ENCODE measurements at regions not wholly inside any gene's neighbourhood (a gene's known extent, or its start where the extent isn't known, plus 50 kb on each side); places are given as distances from the start of the nearest gene placed in this dataset.

DNA sequence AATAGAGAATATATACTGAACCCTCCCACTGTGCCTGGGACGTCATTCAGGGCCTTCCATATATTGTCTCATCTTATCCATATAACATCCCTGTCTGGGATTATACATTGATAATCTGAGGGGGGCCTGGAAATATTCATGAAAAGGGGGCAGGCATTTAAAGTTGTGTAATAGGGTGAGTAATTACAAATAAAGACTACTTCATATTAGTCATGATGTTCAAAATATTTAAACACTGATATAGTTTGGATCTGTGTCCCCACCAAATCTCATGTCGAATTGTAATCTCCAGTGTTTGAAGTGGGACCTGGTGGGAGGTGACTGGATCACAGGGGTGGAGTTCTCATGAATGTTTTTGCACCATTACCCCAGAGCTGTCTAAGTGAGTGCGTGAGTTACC, 97.8 kb downstream of the AQP9 start:
- no peak for DNase-seq (ENCODE audit: low read depth in 4 of 4, low spot score in 1 of 4)

DNA sequence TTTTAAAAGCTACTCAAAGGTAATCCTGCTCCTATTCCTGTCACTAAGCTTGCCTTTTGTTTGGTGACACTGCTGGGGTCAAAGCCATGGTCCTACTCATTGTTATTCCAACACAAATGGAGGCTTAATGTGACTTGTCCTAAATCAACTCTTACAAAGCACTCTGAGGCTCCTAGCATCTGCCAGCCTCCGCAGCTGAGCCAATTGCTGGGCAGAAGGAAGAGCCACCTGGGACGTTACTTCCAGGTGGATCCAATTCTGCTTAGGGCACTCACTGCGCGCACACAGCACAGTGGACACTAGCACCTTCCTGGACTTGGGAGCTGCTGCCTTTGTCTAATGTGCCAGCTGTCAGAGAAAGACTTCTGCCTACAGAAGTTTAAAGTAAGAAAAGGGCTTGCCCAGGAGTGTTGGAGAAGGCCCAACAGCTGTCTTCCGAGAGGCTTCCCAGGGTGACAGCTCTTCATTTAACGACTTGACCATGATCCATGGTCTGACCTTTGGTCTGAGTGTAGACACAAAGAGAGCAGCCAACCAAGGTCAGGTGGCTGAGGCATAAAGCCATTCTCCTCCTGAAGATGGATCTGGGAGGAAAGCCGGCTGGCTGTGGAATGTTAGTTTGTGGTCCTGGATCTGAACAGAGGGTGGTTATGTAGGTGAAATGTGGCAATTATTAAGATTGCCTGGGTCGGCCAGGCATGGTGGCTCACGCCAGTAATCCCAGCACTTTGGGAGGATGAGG, 102.2 kb downstream of the AQP9 start:
- no peak for DNase-seq (ENCODE audit: low read depth in 4 of 4, low spot score in 1 of 4)

DNA sequence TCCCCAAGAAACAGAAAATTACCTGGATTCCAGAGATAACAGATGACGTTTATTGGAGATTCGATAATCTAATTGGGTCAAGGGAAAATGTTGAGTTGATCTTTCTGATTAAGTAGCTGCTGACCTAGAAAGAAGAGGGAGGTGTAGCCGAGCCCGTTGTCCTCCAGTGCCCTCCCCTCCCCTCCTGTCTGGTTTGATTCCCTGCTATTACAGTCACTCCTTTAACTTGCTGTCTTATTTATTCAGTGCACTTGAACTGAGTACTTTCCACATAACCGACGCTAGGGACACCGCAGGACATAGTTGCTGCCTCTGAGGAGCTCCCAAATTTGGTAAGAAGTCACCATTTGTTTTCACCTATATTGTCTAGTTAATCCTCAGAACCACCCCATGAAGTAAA, 103.7 kb downstream of the AQP9 start:
- no peak for DNase-seq (ENCODE audit: low read depth in 4 of 4, low spot score in 1 of 4)

DNA sequence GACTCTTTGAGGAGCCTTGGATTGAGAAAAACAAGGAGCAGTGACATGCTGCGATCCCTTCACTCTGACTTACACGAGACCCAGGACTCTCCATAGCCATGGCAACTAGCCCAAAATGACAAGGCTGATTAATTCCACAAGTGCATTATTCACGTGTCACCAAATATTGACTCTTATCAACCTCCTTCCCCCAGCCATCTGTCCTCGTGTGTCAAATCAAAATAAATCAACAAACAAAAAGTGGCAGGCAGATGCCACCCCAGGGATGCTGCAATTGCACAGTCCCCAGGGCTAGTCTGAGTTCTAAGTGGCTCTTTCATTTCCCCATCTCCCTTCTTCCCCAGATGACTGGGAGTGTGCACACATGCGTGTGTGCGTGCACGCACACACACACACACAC, 104.9 kb downstream of the AQP9 start:
- no peak for DNase-seq (ENCODE audit: low read depth in 4 of 4, low spot score in 1 of 4)

DNA sequence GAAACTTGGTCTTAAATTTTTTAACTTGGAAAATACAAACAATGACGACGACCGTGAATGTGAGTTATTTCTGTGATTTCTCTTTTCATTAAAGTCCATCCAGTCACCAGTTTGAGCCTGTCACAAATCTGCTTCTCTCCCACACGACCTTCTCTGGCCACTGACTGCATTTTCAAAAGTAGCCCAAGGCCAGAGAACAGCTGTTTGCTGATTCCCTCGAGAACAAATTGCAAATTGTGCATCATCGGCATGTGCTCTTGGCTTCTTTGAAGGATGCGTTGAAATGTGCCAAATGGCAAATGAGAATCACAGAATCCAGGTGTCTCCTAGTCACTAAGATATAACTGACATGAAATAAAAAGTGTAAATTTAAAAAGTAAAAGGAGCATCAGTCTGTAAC, 106.4 kb downstream of the AQP9 start:
- no peak for DNase-seq (ENCODE audit: low read depth in 4 of 4, low spot score in 1 of 4)

DNA sequence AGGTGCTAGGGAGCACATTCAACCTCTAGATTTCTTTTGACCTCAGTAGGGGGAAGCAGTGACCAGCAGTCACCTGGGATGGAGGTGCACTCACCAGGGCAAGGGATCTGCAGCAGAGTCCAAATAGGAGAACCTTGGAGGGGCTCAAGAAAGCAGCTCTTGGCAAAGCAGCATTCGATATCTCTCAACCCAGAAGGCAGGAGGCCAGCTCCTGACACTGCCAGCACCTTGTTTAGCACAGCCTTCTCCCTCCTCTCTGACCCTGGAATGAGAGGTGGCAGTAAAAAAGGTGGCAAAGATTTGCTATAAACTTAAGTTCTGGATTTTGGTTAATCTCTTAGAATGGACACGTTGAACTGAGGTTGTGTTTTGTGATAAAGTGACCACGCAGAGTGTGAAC, 107.9 kb downstream of the AQP9 start:
- DNase-seq (ENCODE audit: low read depth in 4 of 4, low spot score in 1 of 4): no peak

DNA sequence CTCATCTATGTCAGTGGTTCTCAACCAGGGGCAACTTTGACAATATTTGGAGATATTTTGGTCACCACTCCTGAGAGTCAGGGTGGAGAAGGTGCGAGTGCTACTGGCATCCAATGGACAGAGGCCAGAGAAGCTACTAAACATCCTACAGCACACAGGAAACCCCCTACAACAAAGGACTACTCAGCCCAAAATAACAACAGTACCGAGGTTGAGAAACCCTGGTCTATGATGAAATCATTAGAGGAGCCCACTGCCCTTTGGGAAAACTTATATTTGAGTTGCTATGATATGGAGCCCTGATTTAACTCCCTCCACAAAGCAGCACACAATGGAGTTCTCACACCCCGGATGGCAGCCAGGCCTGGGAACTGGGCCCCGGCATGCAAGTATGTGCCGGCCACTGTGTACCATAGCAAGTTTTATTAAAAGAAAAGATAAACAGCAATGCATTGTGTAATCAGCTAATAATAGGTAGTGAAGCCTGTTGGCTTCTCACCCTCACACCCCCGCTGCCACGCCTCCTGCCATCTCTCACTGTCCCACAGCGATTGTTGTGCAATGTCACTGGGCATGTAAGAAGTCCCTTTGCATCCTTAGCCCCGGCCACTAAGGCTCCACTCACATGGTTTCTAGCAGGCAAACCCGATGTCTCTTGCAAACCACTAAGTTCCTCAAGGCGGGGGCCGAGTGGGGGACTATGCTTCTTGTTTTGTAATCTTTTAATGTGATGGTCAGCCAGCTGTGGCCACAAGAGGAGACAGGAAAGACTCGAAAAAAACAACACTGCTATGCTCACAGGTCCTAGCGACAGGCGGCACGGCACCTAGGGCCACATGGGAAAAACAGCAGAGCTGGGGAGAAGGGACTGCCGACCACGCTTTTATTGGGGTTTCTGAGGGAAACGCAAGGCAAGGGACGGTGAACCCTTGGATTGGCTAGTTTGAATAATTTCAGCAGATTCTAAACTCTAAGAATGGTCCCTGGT, 110.0 kb downstream of the AQP9 start:
- DNase-seq (ENCODE audit: low read depth in 4 of 4, low spot score in 1 of 4): no peak

DNA sequence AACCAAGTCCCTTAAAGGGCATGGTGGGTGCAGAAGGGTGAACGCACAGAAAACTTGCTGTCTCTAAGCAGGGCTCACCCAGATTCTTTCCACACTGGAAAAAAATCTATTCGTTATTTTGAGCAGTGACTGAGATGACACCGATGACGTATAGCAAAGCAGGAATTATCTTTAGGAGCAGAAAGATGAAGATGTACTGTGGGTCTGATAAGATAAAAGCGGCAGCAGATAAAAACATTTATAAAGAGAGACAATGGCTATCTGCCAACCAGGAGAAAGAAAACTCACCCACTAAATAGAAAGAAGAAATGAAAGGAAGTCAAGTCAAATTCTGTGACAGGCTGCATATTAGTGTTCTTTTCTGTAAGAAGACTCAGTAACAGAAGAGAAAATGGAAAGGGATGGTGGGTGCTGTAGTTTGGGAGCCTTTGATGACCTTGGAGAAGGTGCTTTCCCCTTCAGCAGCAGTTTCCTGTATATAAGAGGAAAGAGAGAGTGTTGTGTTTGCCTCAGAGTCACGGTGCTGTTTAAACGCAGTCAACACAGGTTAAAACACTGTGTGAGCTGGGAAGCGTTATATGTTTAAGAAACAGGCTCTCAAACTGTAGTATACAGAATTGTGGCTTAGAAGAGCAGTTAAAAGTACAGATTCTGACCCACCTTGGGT, 111.6 kb downstream of the AQP9 start:
- DNase-seq (ENCODE audit: low read depth in 4 of 4, low spot score in 1 of 4): no peak

DNA sequence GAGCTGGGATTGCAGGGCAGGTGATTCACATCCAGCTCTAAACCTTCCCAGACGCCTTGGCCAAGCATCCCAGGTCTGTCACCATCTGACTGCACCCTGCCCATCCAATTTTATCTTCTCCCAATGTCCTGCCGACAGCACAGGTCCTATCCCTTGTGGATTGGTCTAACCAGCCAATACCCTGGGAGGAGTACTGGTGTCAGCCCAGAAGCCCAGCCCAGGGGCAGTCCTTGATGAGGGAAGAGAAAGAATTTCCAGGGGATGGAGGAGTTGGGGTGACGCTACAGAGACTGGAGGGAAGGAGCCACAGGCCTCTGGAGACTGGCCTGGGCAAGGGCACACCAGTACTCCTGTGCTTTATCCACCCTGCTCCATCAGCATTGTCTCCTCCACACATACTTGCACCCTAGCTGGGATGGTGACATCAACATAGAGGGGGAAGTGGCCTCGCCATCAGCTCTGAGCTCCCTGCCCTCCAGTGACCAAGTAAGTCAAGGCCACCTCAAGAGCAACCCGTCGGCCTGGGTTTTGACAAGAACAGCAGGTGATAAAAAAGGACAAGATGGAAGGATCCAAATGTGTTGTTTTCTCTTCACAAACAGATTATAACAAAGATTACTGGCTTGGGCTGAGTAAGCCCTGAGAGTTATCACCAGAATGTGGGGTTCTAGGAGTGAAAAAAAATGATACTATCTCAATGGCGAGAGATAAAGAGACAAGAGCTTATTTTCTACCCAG, 114.6 kb downstream of the AQP9 start:
- DNase-seq (ENCODE audit: low read depth in 4 of 4, low spot score in 1 of 4): no peak

DNA sequence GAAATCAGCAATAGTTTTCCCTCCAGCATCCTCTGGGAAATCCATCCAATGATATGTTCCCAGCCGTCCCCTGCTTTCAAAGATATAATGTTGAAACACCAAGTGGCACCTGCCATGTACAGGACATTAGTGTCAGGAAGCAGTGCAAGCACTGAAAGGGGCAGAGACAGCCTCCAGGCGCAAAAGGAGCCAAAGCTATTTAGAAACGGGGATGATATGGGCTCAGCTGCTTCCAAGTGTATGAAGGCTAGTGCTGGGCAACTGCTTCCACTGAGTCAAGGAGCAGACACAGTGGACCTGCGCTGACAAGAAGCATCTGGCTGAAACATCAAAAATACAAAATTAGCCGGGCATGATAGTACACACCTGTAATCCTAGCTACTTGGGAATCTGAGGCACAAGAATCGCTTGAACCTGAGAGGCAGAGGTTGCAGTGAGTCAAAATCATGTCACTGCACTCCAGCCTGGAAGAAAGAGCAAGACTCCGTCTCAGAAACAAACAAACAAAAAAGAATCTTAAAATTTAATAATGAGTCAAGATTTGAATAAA, 119.7 kb downstream of the AQP9 start:
- DNase-seq (ENCODE audit: low read depth in 4 of 4, low spot score in 1 of 4): no peak

DNA sequence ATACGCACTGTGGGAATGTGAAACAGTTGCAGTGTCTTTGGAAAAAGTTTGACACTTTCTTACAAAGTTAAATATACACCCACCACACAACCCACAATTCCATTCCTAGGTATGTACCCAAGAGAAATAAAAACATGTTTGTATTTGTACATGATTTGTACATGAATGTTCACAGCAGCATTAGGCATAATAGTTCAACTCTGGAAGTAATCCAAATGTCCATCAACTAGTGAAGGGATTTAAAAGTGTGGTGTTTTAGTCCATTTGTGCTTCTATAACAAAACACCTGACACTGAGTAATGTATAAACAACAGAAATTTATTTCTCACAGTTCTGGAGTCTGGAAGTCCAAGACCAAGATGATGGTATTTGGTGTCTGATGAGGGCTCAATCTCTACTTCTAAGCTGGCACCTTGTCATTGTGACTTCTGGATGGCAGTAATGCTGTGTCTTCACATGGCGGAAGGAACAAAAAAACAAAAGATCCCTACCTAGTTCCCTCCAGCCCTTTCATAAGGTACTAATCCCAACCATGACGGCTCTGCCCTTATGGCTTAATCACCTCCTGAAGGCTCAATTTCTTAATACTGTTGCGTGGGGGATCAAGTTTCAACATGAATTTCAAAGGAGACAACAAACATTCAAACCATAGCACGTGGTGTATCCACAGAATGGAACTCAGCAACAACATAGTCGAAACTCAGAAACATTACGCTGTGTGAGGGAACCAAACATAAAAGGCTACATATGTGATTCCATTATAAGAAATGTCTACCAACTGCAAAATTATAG, 120.5 kb downstream of the AQP9 start:
- no peak for DNase-seq (ENCODE audit: low read depth in 4 of 4, low spot score in 1 of 4)

DNA sequence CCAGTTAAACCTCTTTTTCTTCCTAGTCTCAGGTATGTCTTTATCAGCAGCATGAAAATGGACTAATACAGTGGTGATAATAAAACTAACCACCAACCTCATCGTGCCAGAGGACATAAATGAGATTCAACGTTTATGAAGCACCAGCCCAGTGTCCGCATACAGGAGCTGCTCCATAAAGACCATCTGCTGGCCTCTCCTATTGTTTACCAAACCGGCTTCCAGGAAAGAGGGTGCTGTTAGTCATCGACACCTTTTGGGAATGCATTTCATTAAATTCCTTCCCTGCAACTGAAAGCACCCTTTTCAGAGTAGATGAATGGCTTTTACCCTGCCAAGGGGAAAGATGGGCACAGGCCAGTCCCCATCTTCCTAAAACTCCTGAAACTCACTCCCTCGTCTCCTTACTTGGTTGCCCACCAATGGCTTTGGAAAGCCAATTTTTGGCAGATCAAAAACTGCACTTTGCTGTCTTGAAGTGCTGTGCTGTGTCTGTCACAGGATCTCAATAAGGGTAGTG, 122.1 kb downstream of the AQP9 start:
- DNase-seq (ENCODE audit: low read depth in 4 of 4, low spot score in 1 of 4): no peak

DNA sequence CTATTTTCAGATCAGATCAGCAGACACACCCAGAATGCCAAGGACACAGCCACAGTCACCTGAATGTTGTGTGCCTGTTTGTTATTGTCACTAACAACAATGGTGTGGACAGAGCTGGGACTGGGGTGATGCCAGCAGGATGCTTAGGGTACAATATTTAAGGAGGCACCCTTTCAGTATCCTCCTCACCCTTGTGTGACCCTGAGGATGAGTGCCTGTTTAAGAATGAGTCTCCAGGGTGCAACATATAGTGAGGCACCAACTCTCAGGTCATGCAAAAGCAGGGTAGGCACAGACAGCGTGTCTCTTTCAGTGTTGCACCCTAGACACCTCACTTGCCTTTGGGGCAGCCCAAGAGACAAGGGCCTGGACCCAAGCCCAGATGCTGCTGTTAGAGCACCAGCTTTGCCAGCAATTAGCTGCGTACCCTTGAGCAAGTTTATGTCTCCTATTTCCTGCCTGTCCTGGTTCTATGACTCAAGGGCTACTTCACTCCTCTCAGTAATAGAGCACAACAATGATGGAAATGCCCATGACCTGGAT, 122.6 kb downstream of the AQP9 start:
- no peak for DNase-seq (ENCODE audit: low read depth in 4 of 4, low spot score in 1 of 4)

DNA sequence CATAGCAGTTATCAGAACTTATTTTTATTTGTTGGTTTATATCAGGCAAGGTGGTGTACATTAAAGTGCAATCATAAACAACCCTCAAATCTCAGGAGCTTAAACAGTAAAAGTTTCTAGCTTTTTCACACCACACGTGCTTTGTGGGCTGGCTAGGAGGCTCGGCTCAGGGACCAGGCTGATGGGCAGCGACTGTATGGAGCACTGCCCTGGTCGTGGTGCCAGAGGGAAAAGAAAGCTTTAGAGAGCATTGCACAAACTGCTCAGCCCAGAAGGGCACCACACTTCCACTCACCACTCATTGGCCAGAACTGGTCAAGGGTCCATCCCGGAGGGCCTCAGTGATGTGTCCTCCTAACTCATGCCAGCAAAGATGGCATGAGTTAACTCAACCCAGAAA, 123.2 kb downstream of the AQP9 start:
- no peak for DNase-seq (ENCODE audit: low read depth in 4 of 4, low spot score in 1 of 4)

DNA sequence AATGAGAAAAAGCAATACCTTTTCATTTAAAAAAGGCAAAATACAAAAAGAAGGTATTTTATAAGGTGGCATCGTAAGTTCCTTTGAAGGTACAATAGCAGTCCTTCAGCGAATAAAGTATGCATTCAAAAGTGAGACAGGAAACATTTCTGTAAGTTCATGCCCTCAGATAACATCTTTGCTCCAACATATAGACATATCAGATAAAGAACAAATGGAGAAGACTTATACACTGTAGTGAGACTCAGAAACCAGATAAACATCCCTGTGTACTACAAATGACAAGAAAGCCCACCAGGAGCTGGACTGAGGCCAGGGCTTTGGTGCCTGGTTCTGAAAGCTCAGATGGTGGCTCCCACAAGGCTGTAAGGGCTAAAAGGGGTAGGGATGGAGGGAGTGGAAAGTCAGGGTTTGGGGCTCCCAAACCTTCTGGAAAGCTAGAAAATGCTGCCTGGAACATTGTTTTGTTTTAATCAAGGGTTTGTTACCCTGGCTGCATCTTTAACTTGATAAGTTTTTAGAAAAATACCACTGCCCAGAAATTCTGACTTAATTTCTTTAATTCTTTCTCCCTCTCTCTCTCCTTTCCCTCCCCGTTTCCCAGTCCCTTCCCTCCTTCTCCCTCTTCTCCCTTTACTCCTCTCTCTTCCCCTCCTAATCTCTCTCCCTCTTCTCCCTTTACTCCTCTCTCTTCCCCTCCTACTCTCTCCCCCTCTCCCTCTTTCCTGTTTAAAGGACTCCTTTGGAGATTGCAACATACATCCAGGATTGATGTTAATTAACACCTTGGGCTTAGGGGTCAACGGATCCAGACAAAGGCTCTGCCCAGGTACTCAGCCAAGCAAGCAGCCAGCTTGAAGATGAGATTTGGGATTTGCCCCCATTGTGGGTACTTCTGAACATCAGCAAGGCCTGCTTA, 126.1 kb downstream of the AQP9 start:
- no peak for DNase-seq (ENCODE audit: low read depth in 4 of 4, low spot score in 1 of 4)

DNA sequence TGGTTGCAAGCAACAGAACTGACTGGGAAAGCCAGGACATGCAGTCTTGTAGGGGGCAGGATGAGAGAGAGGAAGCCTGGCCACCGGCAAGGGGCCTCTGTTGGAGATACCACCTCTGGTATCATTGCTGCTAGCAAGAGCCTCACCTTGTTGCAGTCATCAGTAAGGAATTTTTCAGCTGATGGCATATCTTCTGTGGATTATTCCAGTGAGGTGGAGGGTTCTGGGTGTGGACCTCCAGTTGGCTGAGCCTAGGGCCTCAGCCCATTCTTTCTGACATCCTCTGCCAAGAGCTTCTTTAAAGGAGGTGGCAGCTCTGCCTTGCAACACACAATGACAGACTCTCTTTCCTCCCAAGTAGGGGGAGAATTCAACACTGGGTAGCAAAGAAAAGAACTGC, 128.9 kb downstream of the AQP9 start:
- DNase-seq (ENCODE audit: low read depth in 4 of 4, low spot score in 1 of 4): no peak

DNA sequence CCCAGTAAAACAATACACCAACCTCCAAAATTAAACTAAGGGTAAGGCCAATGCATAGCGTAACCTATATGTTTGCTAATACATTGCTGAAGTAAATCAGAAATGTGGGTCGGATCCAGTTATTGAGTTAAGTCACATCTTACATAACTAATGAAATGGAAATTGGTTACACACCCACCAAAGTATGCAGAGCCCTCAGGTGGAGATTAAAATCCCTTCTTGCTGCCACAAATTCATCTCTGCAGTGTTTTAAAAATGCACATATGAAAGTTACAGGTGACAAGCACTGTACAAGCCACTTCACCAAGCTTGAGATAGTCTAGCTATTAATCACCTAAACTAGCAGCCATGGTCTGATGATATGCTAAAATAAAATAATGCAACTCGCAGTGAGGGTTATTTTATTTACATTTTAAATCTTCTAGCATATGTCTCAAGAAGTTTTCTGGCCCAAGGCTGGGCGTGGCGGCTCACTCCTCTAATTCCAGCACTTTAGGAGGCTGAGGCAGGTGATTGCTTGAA, 130.6 kb downstream of the AQP9 start:
- DNase-seq (ENCODE audit: low read depth in 4 of 4, low spot score in 1 of 4): no peak

Data from stimulated activated CD4-positive, alpha-beta T cell treated with anti-CD3 and anti-CD28 coated beads, Interleukin-1b, Interleukin-23, amount 100 ng/mL, for 24 hours (primary cell).